ENCODE measurements at regions not wholly inside any gene's neighbourhood (a gene's known extent, or its start where the extent isn't known, plus 50 kb on each side); places are given as distances from the start of the nearest gene placed in this dataset.

DNA sequence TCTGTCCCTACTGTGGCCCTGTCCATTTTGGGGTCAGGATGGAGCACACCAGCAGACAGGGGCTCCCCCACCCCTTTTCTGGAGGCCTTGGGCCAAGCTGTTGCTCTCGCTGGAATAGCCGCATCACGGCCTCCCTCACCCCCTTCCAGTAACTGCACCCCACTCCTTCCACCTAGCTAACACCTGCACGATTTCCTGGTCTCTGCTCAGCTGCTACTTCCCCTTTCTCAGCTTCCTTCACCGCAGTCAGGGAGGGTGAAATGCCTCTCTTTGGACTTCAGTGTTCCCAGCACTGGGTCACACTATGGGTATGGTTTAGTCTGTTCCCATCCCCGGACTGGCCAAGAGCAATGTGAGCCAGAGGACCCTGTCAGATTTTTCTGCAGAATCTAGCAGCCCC lies 400.2 kb downstream of the MCTP2 start:
- DNase-seq: no peak
- Mint-ChIP-seq H3K27ac (no peak overlapping the region), H3K9me3 (no peaks in the 10 kb centered on the region), H3K27me3 (peaks cover 19% of the 10 kb centered on the region), H3K4me3 (no peak overlapping the region), H3K36me3 (ENCODE audit: low read depth) (no peaks in the 10 kb centered on the region), H3K4me1 (peaks cover 6% of the 10 kb centered on the region)
- ATAC-seq: no peak

GRCh38 chr15:94638183-94638582 lies 406.8 kb downstream of the MCTP2 start:
- ATAC-seq (no peak), DNase-seq (no peak)
- H3K36me3 Mint-ChIP-seq (ENCODE audit: low read depth): no peaks in the 10 kb centered on the region
- peaks cover 32% of the 10 kb centered on the region for H3K27me3 Mint-ChIP-seq
- H3K27ac Mint-ChIP-seq: no peak overlapping the region
- H3K9me3 Mint-ChIP-seq: no peaks in the 10 kb centered on the region
- no peak overlapping the region for H3K4me3 Mint-ChIP-seq
- H3K4me1 Mint-ChIP-seq: no peaks in the 10 kb centered on the region

- Mint-ChIP-seq H3K4me3 (no peak overlapping the region), H3K27me3 (peaks cover 26% of the 10 kb centered on the region), H3K4me1 (no peaks in the 10 kb centered on the region), H3K36me3 (ENCODE audit: low read depth) (no peaks in the 10 kb centered on the region), H3K9me3 (no peaks in the 10 kb centered on the region), H3K27ac (no peak overlapping the region)
- ATAC-seq (no peak), DNase-seq (no peak)
These were observed 408.3 kb downstream of the MCTP2 start for GRCh38 chr15:94639701-94640100.

- ATAC-seq (no peak), DNase-seq (no peak)
- Mint-ChIP-seq H3K4me1 (no peaks in the 10 kb centered on the region), H3K9me3 (no peaks in the 10 kb centered on the region), H3K27me3 (peaks cover 11% of the 10 kb centered on the region), H3K36me3 (ENCODE audit: low read depth) (no peaks in the 10 kb centered on the region), H3K27ac (no peak overlapping the region), H3K4me3 (no peak overlapping the region)
These were observed 413.1 kb downstream of the MCTP2 start for GRCh38 chr15:94644433-94644832.

DNA sequence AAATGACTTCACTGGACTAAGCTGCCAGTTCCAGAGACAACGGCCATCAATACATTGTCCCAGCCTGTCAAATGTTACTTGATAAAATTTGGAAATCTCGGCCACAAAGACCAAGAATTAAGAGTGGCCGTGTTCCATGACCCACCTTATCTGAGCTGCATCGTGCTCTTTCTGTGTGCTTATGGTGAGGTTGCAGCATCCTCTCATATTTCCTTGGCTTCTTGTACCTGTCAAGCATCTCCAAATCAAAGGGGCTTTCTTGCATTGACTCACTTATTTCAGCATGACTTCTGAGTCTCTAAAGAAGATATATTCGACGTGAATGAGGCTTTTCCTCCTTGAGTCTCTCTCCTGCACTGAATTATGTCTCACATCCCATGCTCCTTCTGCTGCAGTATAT lies 421.7 kb downstream of the MCTP2 start:
- Mint-ChIP-seq H3K27me3 (peaks cover 8% of the 10 kb centered on the region), H3K9me3 (no peaks in the 10 kb centered on the region), H3K27ac (no peak overlapping the region), H3K4me3 (no peak overlapping the region), H3K4me1 (no peaks in the 10 kb centered on the region), H3K36me3 (ENCODE audit: low read depth) (no peaks in the 10 kb centered on the region)
- DNase-seq: no peak
- no peak for ATAC-seq

- Mint-ChIP-seq H3K9me3 (no peaks in the 10 kb centered on the region), H3K27ac (no peak overlapping the region), H3K36me3 (ENCODE audit: low read depth) (no peaks in the 10 kb centered on the region), H3K27me3 (peaks cover 8% of the 10 kb centered on the region), H3K4me1 (no peaks in the 10 kb centered on the region), H3K4me3 (no peak overlapping the region)
- DNase-seq (no peak), ATAC-seq (no peak)
These were observed 424.0 kb downstream of the MCTP2 start for GRCh38 chr15:94655249-94655880.

- Mint-ChIP-seq H3K36me3 (ENCODE audit: low read depth) (no peaks in the 10 kb centered on the region), H3K4me3 (no peak overlapping the region), H3K27ac (no peak overlapping the region), H3K27me3 (peaks cover 14% of the 10 kb centered on the region), H3K9me3 (no peaks in the 10 kb centered on the region), H3K4me1 (no peaks in the 10 kb centered on the region)
- ATAC-seq (no peak), DNase-seq (no peak)
These were observed 434.5 kb downstream of the MCTP2 start for GRCh38 chr15:94665676-94666441.

DNA sequence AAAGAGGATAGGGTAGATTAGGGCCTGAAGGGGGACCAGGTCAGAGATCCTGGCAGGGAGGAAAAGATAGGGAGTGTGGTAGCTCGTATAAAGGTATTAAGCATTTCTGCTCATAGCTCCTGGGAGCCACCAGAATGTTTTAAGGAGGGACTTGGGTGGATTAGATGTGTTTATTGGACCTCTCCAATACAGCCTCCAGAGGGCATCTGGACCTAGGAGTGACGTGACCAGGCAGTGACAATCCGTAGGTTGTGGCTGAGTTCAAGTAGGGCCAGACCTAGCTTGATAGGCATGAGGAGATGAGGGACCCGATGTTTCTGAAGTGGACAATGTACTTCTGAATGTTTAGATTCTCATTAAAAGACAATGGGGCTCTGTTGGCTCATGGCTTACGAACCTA lies 435.2 kb downstream of the MCTP2 start:
- ATAC-seq (no peak), DNase-seq (no peak)
- Mint-ChIP-seq H3K36me3 (ENCODE audit: low read depth) (no peaks in the 10 kb centered on the region), H3K27me3 (peaks cover 14% of the 10 kb centered on the region), H3K9me3 (no peaks in the 10 kb centered on the region), H3K4me3 (no peak overlapping the region), H3K27ac (no peak overlapping the region), H3K4me1 (no peaks in the 10 kb centered on the region)

GRCh38 chr15:94667109-94667508 lies 435.7 kb downstream of the MCTP2 start:
- H3K27me3 Mint-ChIP-seq: peaks cover 14% of the 10 kb centered on the region
- no peaks in the 10 kb centered on the region for H3K4me1 Mint-ChIP-seq
- ATAC-seq: no peak
- no peak overlapping the region for H3K27ac Mint-ChIP-seq
- H3K9me3 Mint-ChIP-seq: no peaks in the 10 kb centered on the region
- H3K36me3 Mint-ChIP-seq (ENCODE audit: low read depth): no peaks in the 10 kb centered on the region
- no peak for DNase-seq
- no peak overlapping the region for H3K4me3 Mint-ChIP-seq

DNA sequence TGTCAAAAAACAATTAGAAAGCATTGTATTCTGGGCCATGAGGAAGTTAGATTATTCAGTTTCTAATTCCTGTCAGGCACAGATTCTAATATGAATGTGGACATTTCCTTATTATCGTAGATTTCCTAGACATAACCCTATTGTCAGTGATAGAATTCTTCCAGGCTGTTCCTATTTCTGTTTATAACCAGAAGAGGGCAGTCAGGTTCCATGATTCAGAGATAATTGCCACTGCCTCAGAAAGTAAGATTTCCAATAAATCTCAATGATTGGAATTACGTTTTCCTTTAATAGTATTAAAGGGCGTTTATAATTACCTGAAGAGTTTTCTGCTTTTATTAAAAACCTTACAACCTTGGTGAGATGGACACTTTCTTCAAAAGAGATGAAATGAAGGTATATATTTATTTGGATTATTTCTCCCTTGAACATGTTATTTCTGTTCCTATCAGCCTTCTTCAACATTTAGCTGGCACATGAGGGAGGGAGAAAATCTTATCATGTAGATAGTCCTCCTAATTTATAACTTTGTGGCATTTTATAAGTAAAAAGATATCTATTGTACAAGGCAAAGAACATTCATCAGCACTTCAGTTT lies 439.2 kb downstream of the MCTP2 start:
- no peaks in the 10 kb centered on the region for H3K4me1 Mint-ChIP-seq

DNA sequence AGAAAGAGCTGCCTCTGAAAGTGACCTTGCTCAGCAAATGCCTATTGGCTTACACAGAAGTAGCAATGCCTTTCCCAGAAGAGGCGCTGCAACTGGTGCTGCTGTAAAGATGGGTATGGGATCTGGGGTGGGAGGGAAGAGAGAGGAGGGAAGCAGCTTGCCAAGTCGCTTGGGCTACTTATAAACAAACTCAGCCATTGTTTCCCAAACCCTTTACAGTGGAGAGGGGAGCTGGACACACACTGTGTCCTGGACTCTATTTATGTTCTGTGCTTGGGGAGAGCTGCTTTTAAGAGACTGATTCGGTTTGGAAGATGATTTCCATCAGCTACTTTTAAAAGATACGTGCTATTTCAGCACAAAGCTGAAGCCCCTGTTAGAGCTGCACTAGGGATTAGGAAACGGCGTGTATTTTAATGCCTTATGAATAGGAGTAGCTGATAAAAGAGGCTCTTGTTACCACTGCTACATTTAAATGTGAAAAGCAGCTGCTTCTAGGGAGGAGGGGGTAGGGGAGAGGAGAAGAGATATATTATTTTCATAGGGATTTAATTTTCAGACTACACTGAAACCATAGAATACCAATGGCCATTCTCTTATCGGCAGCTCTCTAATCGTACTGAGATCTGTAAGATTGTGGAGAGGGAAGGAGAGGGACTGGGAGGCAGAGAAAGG lies 440.6 kb downstream of the MCTP2 start:
- no peaks in the 10 kb centered on the region for H3K4me1 Mint-ChIP-seq
- H3K27ac Mint-ChIP-seq: no peak overlapping the region
- H3K9me3 Mint-ChIP-seq: no peaks in the 10 kb centered on the region
- H3K27me3 Mint-ChIP-seq: peaks cover 7% of the 10 kb centered on the region
- no peak overlapping the region for H3K4me3 Mint-ChIP-seq
- DNase-seq (no peak), ATAC-seq (no peak)
- no peaks in the 10 kb centered on the region for H3K36me3 Mint-ChIP-seq (ENCODE audit: low read depth)

More for the DNA sequence above, 439.2 kb downstream of the MCTP2 start:
- ATAC-seq: no peak
- Mint-ChIP-seq H3K9me3 (no peaks in the 10 kb centered on the region), H3K4me3 (no peak overlapping the region), H3K36me3 (ENCODE audit: low read depth) (no peaks in the 10 kb centered on the region), H3K27me3 (peaks cover 11% of the 10 kb centered on the region), H3K27ac (no peak overlapping the region)
- DNase-seq: no peak

GRCh38 chr15:94673801-94674200 lies 442.4 kb downstream of the MCTP2 start:
- Mint-ChIP-seq H3K27ac (no peak overlapping the region), H3K36me3 (ENCODE audit: low read depth) (no peaks in the 10 kb centered on the region), H3K4me3 (no peak overlapping the region), H3K9me3 (no peaks in the 10 kb centered on the region), H3K27me3 (peaks cover 5% of the 10 kb centered on the region), H3K4me1 (no peaks in the 10 kb centered on the region)
- DNase-seq (no peak), ATAC-seq (no peak)

- no peak overlapping the region for H3K4me3 Mint-ChIP-seq
- DNase-seq: no peak
- H3K27ac Mint-ChIP-seq: no peak overlapping the region
These were observed 442.9 kb downstream of the MCTP2 start for GRCh38 chr15:94674296-94674695.

DNA sequence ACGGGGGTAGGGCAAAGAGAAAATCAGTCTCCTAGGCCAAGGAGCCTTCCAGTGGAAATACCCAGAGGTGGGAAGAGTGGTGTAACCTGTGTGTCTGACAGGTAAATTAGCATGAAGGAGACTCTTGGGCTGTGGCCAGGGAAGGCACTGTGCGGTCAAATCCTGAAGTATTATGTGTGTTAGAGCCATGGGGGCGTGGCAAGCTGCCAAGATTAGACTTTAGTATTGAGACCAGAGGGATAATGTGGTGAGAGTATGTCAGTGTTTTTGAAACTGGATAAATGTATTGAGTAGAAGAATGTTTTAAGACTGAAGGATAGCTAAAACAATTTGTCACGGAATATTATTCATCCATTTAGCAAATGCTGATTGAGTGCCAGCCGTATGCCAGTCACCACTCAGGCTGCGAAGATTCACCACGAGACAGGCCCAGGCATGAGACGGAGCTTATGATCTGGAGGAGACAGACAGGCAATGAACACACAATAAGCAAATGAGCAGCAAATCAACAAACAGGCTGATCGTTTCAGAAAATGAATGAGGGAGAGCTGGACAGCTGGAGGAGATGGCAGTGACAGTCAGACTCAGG lies 445.9 kb downstream of the MCTP2 start:
- H3K36me3 Mint-ChIP-seq (ENCODE audit: low read depth): no peaks in the 10 kb centered on the region
- H3K9me3 Mint-ChIP-seq: no peaks in the 10 kb centered on the region
- no peak for ATAC-seq
- no peak for DNase-seq
- no peak overlapping the region for H3K27ac Mint-ChIP-seq
- H3K4me1 Mint-ChIP-seq: no peaks in the 10 kb centered on the region
- H3K27me3 Mint-ChIP-seq: peaks cover 5% of the 10 kb centered on the region
- no peak overlapping the region for H3K4me3 Mint-ChIP-seq

More at GRCh38 chr15:94674296-94674695, 442.9 kb downstream of the MCTP2 start:
- no peak for ATAC-seq
- Mint-ChIP-seq H3K27me3 (peaks cover 5% of the 10 kb centered on the region), H3K36me3 (ENCODE audit: low read depth) (no peaks in the 10 kb centered on the region), H3K4me1 (no peaks in the 10 kb centered on the region), H3K9me3 (no peaks in the 10 kb centered on the region)

Data from activated naive CD8-positive, alpha-beta T cell treated with anti-CD3 and anti-CD28 coated beads, Interleukin-2, amount 50 U/mL, for 24 hours (primary cell).